Nucleus accumbens (tissue), 56 donors: ENCODE measurements at regions not wholly inside any gene's neighbourhood (a gene's known extent, or its start where the extent isn't known, plus 50 kb on each side); places are given as distances from the start of the nearest gene placed in this dataset.
A peak's percentile ranks its signal among the peaks of the same experiment; 100 is the strongest.

Experiments used
- DNase-seq, 56 donors: peaks; one replicate each; lab custom pipeline; 2025; lab: John Stamatoyannopoulos, UW

DNA sequence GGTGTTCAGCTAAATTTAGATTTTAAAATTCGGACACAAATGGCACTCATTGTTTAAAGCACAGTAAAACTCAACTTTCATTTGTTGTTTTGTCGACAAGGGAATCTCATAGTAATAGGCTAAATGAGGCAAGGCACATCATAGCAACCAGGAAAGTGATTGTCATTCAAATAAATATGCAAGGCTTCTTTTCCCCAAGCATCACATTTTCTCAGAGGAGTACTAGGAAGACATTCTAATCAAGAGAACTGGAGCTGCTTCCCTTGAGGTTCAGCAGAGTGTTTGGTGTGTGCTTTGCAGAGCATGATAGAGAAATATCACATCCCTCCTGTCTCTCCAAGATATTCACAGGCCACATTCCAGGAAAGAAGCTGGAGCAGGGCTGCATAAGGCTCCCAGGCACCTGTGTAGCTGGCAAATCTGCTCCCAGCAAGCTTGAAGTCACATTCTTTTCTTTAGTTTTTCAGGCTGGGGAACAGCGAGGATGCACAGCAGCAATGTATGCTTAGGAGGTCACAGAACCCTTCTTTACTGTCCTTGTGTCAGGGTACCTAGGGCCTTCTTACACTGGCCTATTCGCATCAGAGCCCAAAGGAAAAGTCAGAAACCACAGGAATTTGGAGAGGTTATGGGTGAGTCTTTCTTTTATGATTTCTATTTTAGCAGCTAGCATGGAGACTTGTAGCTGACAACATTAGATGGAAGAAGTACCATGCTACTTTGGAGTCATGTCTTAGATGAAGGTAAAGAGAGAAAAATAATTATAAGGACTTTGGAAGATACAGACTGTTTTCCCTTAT lies 95.9 kb upstream of the HDAC9 start:
- DNase-seq = no peak

- DNase-seq = no peak
Measured at GRCh38 chr7:18400275-18400674, 95.3 kb upstream of the HDAC9 start.

- DNase-seq = no peak
Measured at GRCh38 chr7:18400726-18401125, 94.8 kb upstream of the HDAC9 start.

- DNase-seq = no peak
Measured at GRCh38 chr7:18401757-18402156, 93.8 kb upstream of the HDAC9 start.

GRCh38 chr7:18402488-18403183 lies 92.9 kb upstream of the HDAC9 start:
- DNase-seq = no peak

DNA sequence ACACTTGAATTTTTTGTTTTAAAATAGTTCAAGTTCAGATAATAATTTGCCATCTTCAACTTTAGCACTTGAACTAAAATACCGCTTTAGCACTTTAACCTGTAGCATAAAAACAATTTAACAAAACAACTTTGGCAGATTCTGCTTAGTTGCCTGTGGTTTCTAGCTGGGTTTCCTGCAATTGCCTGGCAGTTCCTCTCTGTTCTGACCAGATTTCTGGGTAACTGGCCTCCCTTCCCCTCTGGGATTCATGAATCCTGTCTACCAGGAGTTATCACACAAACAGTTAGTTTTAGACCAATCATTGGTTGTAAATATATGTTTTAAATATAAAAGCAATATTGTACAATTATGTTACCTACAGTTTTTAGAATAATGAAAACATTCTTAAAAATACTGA lies 89.8 kb upstream of the HDAC9 start:
- DNase-seq = no peak

GRCh38 chr7:18407385-18407784 lies 88.2 kb upstream of the HDAC9 start:
- no peak for DNase-seq

DNA sequence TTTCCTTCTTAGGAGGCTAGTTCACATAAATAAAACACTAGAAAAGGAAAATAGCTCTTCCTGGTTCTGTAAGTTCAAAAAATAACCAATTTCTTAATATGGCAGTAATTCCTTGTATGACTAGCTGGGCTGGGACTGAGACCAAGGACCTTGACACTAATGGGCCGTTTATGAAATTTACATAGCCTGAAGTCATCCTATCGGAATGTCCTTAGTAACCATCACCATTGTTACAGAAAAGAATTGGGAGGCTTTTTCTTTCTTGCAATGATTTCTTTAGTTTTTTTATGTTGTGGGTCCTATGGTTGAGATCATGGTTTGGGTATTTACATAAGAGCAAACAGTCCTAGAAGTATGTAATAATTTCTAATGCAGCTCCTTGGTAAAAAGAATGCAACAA lies 87.1 kb upstream of the HDAC9 start:
- no peak for DNase-seq

GRCh38 chr7:18408868-18409267 lies 86.7 kb upstream of the HDAC9 start:
- no peak for DNase-seq

GRCh38 chr7:18413447-18413846 lies 82.1 kb upstream of the HDAC9 start:
- no peak for DNase-seq

DNA sequence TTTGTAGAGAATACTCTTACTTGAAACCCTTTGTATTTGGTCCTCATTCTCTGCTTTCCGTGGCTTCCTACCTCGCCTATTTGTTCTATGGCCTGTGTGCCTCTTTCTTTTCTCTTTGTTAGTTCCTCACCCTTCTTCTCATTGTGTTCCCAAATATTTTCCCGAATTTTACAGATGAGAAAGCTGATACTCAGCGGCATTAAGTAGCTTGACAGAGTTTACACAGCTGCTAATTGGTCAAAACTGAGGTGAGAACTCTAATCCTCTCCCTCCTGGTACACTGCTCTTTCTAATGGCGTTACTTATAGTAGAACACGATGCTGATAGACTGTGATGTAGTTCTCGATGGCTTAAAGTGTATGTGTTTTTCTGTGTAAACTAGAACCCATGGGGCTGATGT lies 80.7 kb upstream of the HDAC9 start:
- no peak for DNase-seq

GRCh38 chr7:18416988-18417387 lies 78.6 kb upstream of the HDAC9 start:
- DNase-seq = no peak

DNA sequence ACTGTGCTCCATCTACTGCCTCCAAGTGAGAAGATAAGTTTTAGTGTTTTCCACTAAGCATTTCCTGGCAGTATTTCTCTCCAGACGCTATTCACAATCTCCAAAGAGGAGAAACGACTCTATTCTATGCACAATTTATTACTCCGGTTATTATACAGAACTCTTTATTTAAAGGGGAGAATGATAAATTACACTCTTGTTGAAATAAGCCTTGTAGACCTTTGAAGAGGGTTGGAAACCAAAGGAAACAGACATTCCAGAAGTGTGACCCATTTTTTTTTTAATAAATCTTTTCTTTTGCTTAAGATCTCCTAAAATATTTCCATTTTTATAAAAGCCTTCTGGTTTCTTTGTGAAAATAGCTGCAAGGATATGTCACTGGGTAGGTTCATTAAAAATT lies 76.1 kb upstream of the HDAC9 start:
- no peak for DNase-seq

DNA sequence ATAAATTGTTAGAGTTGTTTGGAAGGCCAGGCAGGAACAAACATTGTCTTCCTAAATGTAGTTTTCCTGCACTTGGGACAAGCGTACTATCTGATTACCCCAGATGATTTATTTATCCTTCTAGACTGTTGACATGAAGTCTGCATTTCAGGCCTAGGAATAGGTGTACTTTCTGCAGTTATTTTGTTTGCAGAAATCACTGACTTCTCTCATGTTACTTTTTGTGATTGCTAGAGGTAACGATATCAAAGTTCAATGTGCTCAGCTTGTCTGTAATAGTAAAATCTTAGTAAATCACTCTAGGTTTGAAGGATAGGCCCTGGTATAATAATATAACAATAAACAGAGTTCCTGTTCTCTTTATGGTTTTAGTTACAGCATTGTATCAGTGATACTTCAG lies 75.4 kb upstream of the HDAC9 start:
- no peak for DNase-seq

DNA sequence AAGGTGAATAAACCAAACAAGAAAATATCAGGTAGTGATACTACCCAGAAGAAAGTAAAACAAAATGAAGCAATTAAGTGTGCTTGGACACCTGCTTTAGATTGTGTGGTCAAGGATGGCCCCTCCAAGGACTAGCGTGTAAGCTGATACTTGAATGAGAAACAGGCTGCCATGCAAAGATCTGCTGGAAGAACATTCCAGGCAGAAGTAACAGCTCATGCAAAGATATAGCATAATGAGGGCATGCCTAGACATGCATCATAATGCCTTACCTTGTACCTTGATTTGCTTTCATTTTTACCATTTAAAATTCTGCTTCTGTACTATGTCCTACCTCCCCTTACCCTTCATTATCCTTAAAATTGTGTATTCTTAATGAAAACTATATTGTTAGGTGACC lies 74.8 kb upstream of the HDAC9 start:
- no peak for DNase-seq

DNA sequence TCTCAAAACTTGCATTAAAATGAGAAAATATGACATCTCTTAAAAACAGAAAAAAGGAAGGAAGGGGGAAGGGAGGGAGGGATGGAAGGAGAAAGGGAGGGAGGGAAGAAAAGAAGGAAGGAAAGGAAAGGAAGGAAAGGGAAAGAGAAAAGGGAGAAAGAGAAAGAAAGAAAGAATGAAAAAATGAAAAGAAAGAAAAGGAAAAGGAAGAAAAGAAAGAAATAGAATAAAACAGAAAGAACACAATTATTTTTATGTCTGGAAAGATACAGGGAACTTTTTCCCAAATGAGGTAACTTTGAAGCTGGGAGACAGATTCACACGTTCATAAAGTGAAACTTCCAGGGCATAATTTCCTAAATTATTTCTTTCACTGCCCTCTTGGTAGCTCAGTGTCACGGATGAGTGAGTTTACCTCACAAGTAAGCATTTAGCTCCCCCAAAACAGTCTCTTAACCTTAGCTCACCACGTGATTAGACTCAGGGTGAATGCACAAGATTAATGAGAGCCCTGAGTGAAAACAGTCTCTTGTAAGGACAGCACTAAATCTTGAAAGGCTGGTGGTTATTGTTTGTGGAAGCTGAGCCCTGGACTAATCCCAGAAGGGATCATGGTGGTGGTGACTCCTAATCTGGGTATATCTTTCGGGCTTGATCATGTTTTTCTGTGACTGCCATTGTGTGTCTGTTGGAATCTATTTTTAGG lies 74.1 kb upstream of the HDAC9 start:
- no peak for DNase-seq

DNA sequence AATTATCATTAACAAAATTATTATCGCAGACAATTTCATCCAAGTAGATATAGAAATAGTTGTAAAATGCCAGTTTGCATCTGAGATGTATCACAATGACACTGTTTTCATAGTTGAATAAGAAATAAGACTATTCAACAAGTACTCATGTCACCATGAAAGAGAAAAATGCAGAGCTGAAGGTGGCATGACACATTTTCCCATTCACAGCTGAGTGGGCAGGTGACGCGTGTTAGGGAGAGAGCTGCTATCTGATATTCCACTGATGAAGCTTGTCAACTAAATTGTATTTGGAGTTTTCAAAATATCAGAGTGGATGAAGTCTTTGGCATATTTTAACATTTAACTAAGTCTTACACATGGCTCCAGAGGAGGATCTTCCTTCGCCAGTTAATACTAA lies 70.3 kb upstream of the HDAC9 start:
- peak in 26 of 56 donors; percentile 2 to 65 (median 16) for DNase-seq

DNA sequence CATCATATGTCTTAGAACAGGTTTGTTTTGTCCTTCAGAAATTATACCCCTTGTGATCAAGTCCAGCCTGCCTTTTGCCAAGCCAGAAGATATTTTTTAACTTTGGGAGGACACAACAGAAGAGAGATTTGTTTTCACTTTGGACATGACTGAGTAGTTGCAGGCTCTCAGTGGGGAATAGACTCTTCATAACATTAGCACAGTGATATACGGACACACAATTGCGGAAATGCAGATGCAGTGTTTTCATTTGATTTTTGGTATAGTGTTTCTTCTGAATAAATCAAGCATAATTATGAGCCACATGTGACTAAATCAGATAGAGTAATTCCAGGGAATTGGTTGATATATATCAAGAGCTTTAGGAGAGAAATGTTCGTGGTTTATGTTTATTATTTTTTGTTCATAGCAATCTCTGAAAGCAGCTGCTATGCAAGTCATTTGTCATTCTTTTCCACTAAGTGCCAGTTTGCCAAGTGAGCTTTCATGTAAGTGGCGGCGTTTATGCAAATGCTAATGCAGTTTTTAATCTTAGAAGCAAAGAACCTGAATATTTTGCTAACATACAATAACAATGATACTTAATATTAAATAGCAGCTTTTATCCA lies 69.6 kb upstream of the HDAC9 start:
- no peak for DNase-seq

DNA sequence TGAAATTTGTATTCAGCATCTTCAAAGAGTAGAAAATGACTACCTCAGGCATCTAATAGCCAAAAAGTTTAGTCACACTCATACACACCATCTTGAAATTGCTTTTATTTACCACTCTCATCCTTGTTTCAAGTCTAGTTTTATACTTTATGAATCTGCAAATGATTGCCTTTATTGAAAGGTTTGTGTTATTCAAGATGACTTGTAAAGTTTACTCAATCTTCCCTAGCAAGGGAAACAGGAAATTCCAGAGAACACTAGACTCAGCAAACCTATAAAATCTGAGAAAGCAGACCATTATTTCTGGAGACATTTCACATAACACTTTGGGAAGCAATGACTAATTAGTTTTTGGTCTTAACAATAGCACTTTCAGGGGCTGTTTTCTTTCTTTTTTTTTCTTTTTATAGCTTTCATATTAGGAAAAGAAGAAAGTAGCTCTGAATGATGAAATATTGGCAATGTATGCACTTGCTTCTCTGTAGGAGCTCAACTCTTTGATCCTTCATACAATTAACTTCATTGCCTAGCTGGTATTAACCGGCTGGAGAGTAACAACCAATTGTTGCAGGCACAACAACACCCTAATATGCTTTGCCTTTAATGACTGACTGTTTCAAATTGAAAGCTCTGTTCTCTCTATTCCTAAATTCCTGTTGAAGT lies 68.9 kb upstream of the HDAC9 start:
- DNase-seq = no peak

- DNase-seq = no peak
Measured at GRCh38 chr7:18429547-18429946, 66.0 kb upstream of the HDAC9 start.

GRCh38 chr7:18430810-18431209 lies 64.7 kb upstream of the HDAC9 start:
- no peak for DNase-seq
